ENCODE measurements at regions not wholly inside any gene's neighbourhood (a gene's known extent, or its start where the extent isn't known, plus 50 kb on each side); places are given as distances from the start of the nearest gene placed in this dataset.
"Not testable (repeated sequence)": the region's sequence is repeated elsewhere in the genome, so short reads cannot be mapped to it uniquely, and the experiment has no call there.

DNA sequence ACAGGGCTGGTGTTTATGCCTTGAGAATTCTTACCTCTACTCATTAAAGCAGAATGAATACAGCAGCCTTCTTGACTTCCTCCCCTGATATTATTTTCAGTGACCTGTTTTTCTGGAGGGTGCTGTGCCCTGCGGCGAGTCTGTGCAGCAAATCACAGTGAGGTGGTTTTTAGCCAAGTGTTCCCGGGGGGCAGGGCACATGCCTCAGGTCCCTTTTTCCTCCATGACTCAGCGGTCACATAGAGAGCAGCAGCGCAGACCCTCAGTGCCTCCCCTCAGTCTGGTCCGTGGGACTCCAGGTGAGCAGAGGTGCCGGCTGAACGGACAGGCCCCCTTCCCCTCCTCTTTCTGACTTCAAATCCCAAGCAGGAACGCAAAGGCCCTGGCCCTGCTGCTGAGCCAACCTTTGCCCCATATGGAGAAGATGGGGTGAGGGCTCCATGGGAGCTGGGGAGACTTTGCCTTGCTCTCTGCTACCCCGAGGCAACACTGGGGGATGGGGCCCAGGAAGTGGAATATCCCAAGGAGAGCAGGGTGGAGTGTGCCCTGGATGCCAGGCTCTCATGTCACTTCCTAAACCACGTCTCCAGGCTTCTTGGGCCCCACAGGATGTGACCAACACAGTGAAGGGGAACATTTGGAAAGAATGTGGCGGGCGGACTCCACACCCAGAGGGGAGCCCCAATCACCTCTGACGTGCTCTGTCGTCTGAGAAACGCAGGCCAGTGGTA lies 90.0 kb downstream of the DHRS2 start:
- DNase-seq (ENCODE audit: low read depth in 1 of 2, low spot score in 2 of 2) = no peak
- Histone ChIP-seq H3K4me1 (replicated peaks) (no peaks in the 10 kb centered on the region), H3K9me3 (replicated peaks) (no peaks in the 10 kb centered on the region), H3K27ac (no peak overlapping the region), H3K4me3 (no peak overlapping the region), H3K36me3 (no peaks in the 10 kb centered on the region), H3K27me3 (replicated peaks) (0 out of 2 replicates have a peak, but pooled peaks cover 2% of the 10 kb centered on the region)

DNA sequence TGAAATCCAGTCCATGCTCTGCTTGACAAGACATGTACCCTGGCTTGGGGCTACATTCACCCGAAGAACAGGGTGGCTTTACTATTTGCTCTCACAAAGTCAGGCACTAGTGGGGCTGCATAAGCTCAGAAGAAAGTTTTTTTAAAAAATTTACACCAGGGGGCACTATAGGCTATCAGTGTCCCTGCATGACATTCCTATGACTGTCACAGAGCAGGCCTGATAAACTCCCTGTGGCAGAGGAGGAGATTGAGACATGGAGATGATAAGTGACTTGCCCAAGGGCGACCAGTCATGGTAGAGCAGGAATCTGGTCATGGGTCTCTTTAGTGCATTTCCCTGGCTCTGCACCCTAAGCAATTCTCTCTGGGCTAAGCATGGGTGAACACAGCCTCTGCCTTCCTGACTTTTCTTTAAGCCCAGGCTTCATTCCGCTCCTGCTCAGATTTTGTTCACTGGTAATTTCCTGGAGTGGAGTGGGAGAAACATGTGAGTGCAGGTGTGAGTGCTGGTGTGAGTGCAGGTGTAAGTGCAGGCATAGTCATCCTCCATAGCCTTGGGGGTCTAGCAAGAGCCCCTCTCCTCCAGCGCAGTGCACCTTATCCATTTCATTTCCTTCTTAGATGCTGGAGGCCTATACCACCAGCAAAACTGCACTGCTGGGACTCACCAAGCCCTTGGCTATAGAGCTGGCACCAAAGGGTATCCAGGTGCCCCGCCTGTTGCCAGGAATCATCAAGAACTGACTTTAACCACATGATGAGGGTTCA lies 91.6 kb downstream of the DHRS2 start:
- no peaks in the 10 kb centered on the region for H3K9me3 ChIP-seq (replicated peaks)
- H3K27ac ChIP-seq = no peak overlapping the region
- peak in 1 of 2 experiments; percentile 43 for DNase-seq (ENCODE audit: low read depth in 1 of 2, low spot score in 2 of 2)
- no peaks in the 10 kb centered on the region for H3K4me1 ChIP-seq (replicated peaks)
- 0 out of 2 replicates have a peak, but pooled peaks cover 2% of the 10 kb centered on the region for H3K27me3 ChIP-seq (replicated peaks)
- H3K4me3 ChIP-seq = no peak overlapping the region
- no peaks in the 10 kb centered on the region for H3K36me3 ChIP-seq

DNA sequence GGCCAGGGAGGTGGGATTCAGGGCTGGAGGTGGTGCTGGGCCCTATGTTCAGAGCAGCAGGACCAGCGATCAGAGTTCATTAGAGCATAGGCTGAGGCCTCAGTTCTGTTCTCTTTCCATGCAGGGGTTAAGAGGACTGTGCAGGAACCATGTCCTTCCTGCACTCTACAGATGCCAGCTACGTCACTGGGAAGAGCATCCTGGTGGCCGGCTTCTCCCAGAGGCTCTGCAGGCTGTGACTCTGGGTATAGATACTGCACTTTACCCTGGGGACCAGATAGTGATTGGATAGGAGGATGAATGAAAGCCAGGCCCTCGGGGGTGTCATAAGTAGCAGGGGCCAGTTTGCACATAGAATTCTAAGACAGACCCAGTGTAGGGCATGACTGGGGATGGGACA lies 92.6 kb downstream of the DHRS2 start:
- no peak overlapping the region for H3K27ac ChIP-seq
- no peaks in the 10 kb centered on the region for H3K4me1 ChIP-seq (replicated peaks)
- no peak for DNase-seq (ENCODE audit: low read depth in 1 of 2, low spot score in 2 of 2)
- H3K27me3 ChIP-seq (replicated peaks) = 0 out of 2 replicates have a peak, but pooled peaks cover under 1% of the 10 kb centered on the region
- no peak overlapping the region for H3K4me3 ChIP-seq
- no peaks in the 10 kb centered on the region for H3K36me3 ChIP-seq
- no peaks in the 10 kb centered on the region for H3K9me3 ChIP-seq (replicated peaks)

DNA sequence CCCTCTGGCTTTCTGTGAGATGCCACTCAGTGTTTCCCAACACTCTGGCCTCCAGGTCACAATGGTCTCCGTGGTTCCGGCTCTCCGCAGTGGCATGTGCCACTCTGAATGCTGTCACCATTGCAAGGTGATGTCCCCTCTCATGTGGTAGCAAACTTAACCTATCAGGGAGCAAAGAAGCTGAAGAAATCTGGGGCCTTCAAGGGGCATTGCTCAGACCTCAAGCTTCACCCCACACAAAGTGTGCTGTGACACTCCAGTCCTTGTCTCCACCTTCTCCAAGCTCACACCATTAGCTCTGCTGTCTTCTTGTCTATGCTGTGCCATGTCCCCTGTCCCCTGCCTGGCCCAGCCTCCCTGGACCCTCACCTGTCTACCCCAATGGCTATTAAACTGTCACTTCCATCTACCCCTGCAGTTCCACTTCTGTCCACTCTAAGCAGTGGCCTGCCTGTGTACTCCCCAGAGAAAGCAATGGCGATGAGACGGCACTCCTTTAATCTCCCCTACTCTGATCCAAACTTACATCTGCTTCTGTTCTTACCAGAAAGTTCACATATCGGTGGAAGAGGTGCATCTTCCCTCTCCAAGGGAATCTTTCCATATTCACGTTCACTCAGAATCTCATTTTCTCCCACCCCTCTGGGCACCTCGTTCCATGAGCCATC lies 93.7 kb downstream of the DHRS2 start:
- H3K4me1 ChIP-seq (replicated peaks) = no peaks in the 10 kb centered on the region
- no peak overlapping the region for H3K4me3 ChIP-seq
- no peaks in the 10 kb centered on the region for H3K36me3 ChIP-seq
- no peaks in the 10 kb centered on the region for H3K9me3 ChIP-seq (replicated peaks)
- no peaks in the 10 kb centered on the region for H3K27me3 ChIP-seq (replicated peaks)
- DNase-seq (ENCODE audit: low read depth in 1 of 2, low spot score in 2 of 2) = no peak
- H3K27ac ChIP-seq = no peak overlapping the region

DNA sequence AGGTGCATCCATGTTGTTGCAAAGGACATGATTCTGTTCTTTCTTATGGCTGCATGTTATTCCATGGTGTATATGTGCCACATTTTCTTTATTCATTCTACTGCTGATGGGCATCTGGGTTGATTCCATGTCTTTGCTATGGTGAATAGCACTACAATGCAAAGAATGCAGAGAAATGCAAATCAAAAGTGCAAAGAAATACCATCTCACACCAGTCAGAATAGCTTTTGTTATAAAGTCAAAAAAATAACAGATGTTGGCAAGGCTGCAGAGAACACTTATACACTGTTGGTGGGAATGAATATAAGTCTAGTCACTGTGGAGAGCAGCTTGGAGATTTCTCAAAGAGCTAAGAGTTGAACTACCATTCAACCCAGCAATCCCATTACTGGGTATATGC lies 99.2 kb downstream of the DHRS2 start:
- no peaks in the 10 kb centered on the region for H3K27me3 ChIP-seq (replicated peaks)
- no peak overlapping the region for H3K4me3 ChIP-seq
- H3K9me3 ChIP-seq (replicated peaks) = no peaks in the 10 kb centered on the region
- no peak overlapping the region for H3K27ac ChIP-seq
- H3K4me1 ChIP-seq (replicated peaks) = no peaks in the 10 kb centered on the region
- no peaks in the 10 kb centered on the region for H3K36me3 ChIP-seq
- no peak for DNase-seq (ENCODE audit: low read depth in 1 of 2, low spot score in 2 of 2)

DNA sequence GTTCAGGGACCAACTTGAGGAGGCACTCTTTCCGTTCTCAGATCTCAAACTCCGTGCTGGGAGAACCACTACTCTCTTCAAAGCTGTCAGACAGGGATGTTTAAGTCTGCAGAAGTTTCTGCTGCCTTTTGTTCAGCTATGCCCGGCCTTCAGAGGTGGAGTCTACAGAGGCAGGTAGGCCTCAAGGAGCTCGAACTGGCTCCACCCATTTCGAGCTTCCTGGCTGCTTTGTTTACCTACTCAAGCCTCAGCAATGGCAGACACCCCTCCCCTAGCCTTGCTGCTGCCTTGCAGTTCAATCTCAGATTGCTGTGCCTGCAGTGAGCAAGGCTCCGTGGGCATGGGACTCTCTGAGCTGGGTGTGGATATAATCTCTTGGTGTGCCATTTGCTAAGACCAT lies 108.2 kb downstream of the DHRS2 start:
- not testable (repeated sequence) for H3K4me1 ChIP-seq (replicated peaks); H3K36me3 ChIP-seq; DNase-seq (ENCODE audit: low read depth in 1 of 2, low spot score in 2 of 2); H3K27ac ChIP-seq; H3K4me3 ChIP-seq; H3K27me3 ChIP-seq (replicated peaks); H3K9me3 ChIP-seq (replicated peaks)

DNA sequence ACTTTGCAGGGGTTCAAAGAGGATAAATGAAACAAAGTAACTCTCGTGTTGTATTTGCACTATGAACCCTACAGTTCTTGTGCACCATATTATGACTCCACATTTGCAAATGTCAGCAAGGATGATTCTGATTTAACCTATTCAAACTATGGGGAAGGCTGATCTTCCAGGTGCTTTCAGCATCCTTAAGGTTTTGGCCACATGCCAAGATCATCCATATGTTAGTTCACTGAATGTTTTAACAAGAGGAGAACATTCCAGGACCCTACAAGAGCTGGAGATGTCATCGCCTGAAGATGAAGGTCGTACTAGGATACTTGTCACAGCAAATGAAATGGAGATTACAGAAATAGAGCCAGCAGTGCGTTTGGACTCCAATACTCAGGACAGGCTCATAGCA lies 114.2 kb downstream of the DHRS2 start:
- DNase-seq (ENCODE audit: low read depth in 1 of 2, low spot score in 2 of 2) = no peak
- H3K27ac ChIP-seq = no peak overlapping the region
- 0 out of 2 replicates have a peak, but pooled peaks cover 6% of the 10 kb centered on the region for H3K27me3 ChIP-seq (replicated peaks)
- H3K4me1 ChIP-seq (replicated peaks) = no peaks in the 10 kb centered on the region; the same call in 1 of the 2 replicates
- H3K9me3 ChIP-seq (replicated peaks) = no peaks in the 10 kb centered on the region
- no peak overlapping the region for H3K4me3 ChIP-seq
- no peaks in the 10 kb centered on the region for H3K36me3 ChIP-seq

DNA sequence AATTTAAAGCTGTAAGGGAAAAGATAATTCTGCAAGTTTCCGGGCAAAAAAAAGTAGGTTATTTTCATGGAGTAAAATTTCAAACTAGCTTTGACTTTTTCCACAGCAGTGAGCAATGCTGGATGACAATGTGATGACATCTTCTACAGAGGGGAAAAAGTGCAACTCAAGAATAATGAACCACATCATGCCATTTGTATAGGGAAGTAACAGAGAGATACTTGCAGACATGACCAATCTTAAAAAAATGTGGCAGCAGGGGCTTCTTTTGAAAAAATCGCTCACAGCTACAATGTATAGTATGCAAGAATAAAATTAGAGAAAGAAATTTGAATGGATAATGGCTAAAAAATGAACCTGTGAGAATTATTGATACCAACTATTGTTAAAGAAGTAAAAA lies 115.5 kb downstream of the DHRS2 start:
- no peaks in the 10 kb centered on the region for H3K9me3 ChIP-seq (replicated peaks)
- no peak overlapping the region for H3K4me3 ChIP-seq
- DNase-seq (ENCODE audit: low read depth in 1 of 2, low spot score in 2 of 2) = peak in 1 of 2 experiments; percentile 11
- 0 out of 2 replicates have a peak, but pooled peaks cover 6% of the 10 kb centered on the region for H3K27me3 ChIP-seq (replicated peaks)
- no peak overlapping the region for H3K27ac ChIP-seq
- H3K4me1 ChIP-seq (replicated peaks) = no peaks in the 10 kb centered on the region; the same call in 1 of the 2 replicates
- no peaks in the 10 kb centered on the region for H3K36me3 ChIP-seq

DNA sequence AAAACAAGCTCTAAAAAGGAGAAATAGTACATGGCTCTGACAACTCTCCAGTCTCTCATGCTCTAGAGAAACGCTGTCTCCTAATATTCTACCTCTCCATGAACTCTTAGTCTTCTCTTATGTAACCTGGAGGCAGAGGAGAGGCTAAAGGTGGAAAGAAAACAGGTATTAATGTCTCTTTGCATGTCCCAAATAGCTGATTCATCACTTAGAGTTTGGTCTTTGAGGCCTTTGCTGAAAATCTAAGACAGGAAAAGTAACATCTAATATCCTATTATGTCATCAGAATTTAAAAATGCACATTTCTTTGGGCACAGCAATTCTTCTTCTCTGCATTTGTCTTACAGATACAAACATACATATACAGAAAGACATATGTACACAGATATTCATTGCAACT lies 127.2 kb downstream of the DHRS2 start:
- Histone ChIP-seq H3K27me3 (replicated peaks) (no peaks in the 10 kb centered on the region; the same call in 1 of the 2 replicates), H3K4me3 (no peak overlapping the region), H3K36me3 (no peaks in the 10 kb centered on the region), H3K9me3 (replicated peaks) (no peaks in the 10 kb centered on the region), H3K27ac (no peak overlapping the region), H3K4me1 (replicated peaks) (no peaks in the 10 kb centered on the region)
- no peak for DNase-seq (ENCODE audit: low read depth in 1 of 2, low spot score in 2 of 2)

DNA sequence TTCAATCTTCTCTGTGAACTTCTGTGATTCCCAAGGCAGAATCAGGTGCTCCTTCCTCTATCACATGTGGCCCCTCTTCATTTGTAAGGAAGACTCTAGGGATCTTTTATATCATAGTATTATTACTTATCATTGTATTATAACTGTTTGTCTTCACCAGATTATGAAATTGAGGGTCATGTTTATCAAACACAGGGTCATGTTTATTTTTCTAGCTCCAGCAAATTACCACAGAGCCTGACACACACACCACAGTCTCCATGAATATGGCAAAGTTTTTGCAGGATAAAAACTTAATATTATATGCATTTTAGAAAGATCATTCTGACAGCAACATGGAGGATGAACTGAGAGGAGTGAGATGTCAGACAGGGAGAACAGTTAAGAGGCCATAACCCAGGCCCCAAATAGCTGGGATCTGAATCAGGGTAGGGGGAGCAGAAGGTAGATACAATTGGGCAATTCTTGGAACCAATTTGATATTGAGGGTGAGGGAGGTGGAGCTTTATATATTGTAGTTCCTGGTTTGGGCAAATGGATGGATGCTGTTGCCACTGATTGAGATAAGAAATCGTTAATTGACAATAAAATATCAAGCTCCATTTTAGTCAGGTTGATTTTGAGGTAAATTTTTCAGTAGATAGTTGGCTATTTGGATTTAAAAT lies 130.7 kb downstream of the DHRS2 start:
- Histone ChIP-seq H3K9me3 (replicated peaks) (no peaks in the 10 kb centered on the region), H3K4me1 (replicated peaks) (no peaks in the 10 kb centered on the region), H3K4me3 (no peak overlapping the region), H3K27ac (no peak overlapping the region), H3K27me3 (replicated peaks) (no peaks in the 10 kb centered on the region; the same call in 1 of the 2 replicates), H3K36me3 (no peaks in the 10 kb centered on the region)
- DNase-seq (ENCODE audit: low read depth in 1 of 2, low spot score in 2 of 2) = no peak

DNA sequence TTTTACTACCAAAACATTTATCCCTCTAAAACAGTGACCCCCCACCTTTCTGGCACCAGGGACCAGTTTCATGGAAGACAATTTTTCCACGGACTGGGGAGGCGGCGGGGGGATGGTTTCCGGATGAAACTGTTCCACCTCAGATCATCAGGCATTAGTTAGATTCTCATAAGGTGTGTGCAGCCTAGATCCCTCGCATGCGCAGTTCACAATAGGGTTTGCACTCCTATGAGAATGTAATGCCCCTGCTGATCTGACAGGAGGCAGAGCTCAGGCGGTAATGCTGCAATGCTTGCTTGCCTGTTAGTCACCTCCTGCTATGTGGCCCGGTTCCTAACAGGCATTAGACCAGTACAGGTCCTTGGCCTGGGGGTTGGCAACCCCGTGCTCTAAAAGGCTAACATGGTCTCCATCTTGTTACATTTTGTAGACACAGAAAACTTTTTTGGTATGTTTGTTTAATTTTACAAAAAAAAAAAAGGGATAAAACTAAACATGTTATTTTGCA lies 133.1 kb downstream of the DHRS2 start:
- H3K27me3 ChIP-seq (replicated peaks); H3K36me3 ChIP-seq; H3K4me1 ChIP-seq (replicated peaks); DNase-seq (ENCODE audit: low read depth in 1 of 2, low spot score in 2 of 2); H3K4me3 ChIP-seq; H3K9me3 ChIP-seq (replicated peaks); H3K27ac ChIP-seq: not testable (repeated sequence)

DNA sequence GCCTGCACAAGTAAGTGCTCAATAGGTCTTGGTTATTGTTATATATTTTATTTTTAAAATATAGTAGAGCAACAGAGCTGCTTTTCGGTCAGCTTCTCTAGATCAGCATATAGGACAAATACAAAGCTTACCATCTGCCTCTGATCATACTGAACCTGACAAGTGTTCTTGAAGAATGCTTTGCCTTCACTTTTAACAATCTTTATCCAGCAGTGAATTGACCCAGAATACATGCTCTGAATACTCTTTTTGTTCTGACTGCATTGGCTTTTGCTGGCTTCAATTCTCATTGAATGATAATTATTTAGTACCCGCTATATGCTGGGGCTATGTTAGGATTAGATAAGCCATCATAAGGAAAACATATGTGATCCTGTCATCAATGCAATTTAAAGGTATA lies 137.8 kb downstream of the DHRS2 start:
- no peaks in the 10 kb centered on the region for H3K9me3 ChIP-seq (replicated peaks)
- no peak for DNase-seq (ENCODE audit: low read depth in 1 of 2, low spot score in 2 of 2)
- no peaks in the 10 kb centered on the region for H3K4me1 ChIP-seq (replicated peaks)
- H3K4me3 ChIP-seq = no peak overlapping the region
- H3K36me3 ChIP-seq = no peaks in the 10 kb centered on the region
- H3K27me3 ChIP-seq (replicated peaks) = peaks cover 12% of the 10 kb centered on the region
- H3K27ac ChIP-seq = no peak overlapping the region

DNA sequence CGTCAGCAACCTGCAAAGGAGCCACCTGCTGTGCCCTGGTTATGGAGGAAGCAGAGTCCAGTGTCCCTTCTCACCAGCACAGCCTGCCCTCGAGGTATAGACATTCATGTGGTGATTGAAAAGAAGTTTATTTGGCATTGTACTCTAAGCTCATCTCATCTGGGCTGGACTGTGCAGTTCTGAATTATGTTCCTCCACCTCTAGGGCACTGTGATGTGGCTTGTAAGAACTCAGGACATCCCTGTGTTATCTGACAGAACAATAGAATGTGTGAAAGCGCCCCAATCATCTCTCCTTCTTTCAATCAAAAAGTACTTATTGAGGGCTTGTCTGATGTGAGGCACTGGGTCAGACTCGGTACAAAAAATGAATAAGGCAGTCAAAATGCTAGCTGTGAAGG lies 140.1 kb downstream of the DHRS2 start:
- DNase-seq (ENCODE audit: low read depth in 1 of 2, low spot score in 2 of 2) = no peak
- Histone ChIP-seq H3K4me3 (no peak overlapping the region), H3K27ac (no peak overlapping the region), H3K36me3 (no peaks in the 10 kb centered on the region), H3K27me3 (replicated peaks) (peaks cover 12% of the 10 kb centered on the region), H3K9me3 (replicated peaks) (no peaks in the 10 kb centered on the region), H3K4me1 (replicated peaks) (no peaks in the 10 kb centered on the region)
